HepG2 (cell line): ENCODE measurements at regions not wholly inside any gene's neighbourhood (a gene's known extent, or its start where the extent isn't known, plus 50 kb on each side); places are given as distances from the start of the nearest gene placed in this dataset.

ENCODE experiments used
- ATAC-seq: fragments of 200-7000 bp; cut with Tn5 transposase; 3 replicates; pipeline ENCODE4 v1.9.1; 2020; ENCODE audit warnings: mild to moderate bottlenecking, moderate library complexity
- BruUV-seq: library from RNA; stranded (reverse); fragments of 400-500 nt; replicated peaks from 2 replicates; lab custom pipeline; 2021; lab: Mats Ljungman, UMichigan
- CTCF ChIA-PET: fragments of 300-600 bp; formaldehyde crosslinking; extraction: SDS; loops from one replicate; lab custom pipeline; 2021; ENCODE audit warnings: low total read pairs, inconsistent platforms, low intra/inter-chr PET ratio; lab: Yijun Ruan, JAX
- POLR2A ChIA-PET: fragments of 350-600 bp; sonication (Branson Sonifier 250); formaldehyde crosslinking; loops from one replicate; lab custom pipeline; 2020; ENCODE audit warnings: antibody characterized with exemption, inconsistent platforms; lab: Yijun Ruan, JAX
- DNase-seq: peaks from one replicate; pipeline ENCODE4 v3.0.0-alpha.2; 2015; ENCODE audit warnings: low spot score
- FAIRE-seq: peaks from 3 replicates; lab custom pipeline; 2011; peaks lifted over from hg19 to GRCh38; lab: Jason Lieb, UNC
- H2AFZ ChIP-seq: one replicate; pipeline ENCODE4 v1.6.1; 2011; ENCODE audit warnings: low read length, inconsistent platforms
- H3K27ac ChIP-seq: fragments of 300-600 bp; 3 replicates; pipeline ENCODE4 v1.8.0; 2011; ENCODE audit warnings: mixed run types, mild to moderate bottlenecking, mixed read lengths, low read length, inconsistent platforms; ENCODE audit not compliant: insufficient read depth; ENCODE audit errors: extremely low read length
- H3K27me3 ChIP-seq, 2 experiments: fragments of 200-600 bp in 1 of 2; 2 replicates in 1 of 2; 3 replicates in 1 of 2; pipeline versions ENCODE4 v1.6.0 to v1.8.0; 2011; ENCODE audit warnings: low read length in 2 of 2, mild to moderate bottlenecking in 2 of 2, moderate library complexity in 2 of 2, inconsistent platforms in 1 of 2; ENCODE audit not compliant: insufficient read depth in 2 of 2, control insufficient read depth in 1 of 2
- H3K36me3 ChIP-seq, 2 experiments: fragments of 200-600 bp in 1 of 2; replicated peaks in 1 of 2; 2 replicates in 1 of 2; 3 replicates in 1 of 2; pipeline versions ENCODE4 v1.5.1 to v1.8.0; 2011; ENCODE audit warnings: low read length in 2 of 2, inconsistent platforms in 1 of 2; ENCODE audit not compliant: insufficient read depth in 2 of 2, control insufficient read depth in 1 of 2
- H3K4me1 ChIP-seq: 2 replicates; pipeline ENCODE4 v1.5.1; 2012; ENCODE audit warnings: low read length, inconsistent platforms; ENCODE audit not compliant: insufficient read depth
- H3K4me2 ChIP-seq: 2 replicates; pipeline ENCODE4 v1.6.0; 2011; ENCODE audit warnings: low read depth, low read length, inconsistent platforms
- H3K4me3 ChIP-seq, 3 experiments: fragments of 200-600 bp in 1 of 3; sonication (generic), shearing (Covaris generic) in 1 of 3; replicated peaks in 1 of 3; 2 replicates each; pipeline ENCODE4 v1.5.1; 2011 to 2016; ENCODE audit warnings: low read length in 3 of 3, inconsistent platforms in 2 of 3, low read depth in 2 of 3, mild to moderate bottlenecking in 2 of 3, control low read depth in 1 of 3, mixed read lengths in 1 of 3; ENCODE audit not compliant: insufficient read depth in 1 of 3
- H3K79me2 ChIP-seq: one replicate; pipeline ENCODE4 v1.6.1; 2011; ENCODE audit warnings: low read length, inconsistent platforms; ENCODE audit not compliant: insufficient read depth
- H3K9ac ChIP-seq: 2 replicates; pipeline ENCODE4 v1.6.0; 2011; ENCODE audit warnings: mild to moderate bottlenecking, low read depth, low read length, inconsistent platforms; ENCODE audit not compliant: insufficient read depth
- H3K9me3 ChIP-seq: 2 replicates; pipeline ENCODE4 v1.5.1; 2012; ENCODE audit warnings: mild to moderate bottlenecking, low read length
- H4K20me1 ChIP-seq: 2 replicates; pipeline ENCODE4 v1.6.0; 2011; ENCODE audit warnings: inconsistent platforms, mild to moderate bottlenecking, low read length, moderate library complexity; ENCODE audit not compliant: insufficient read depth
- CEBPB ChIP-seq: IDR thresholded peaks from 2 replicates; pipeline ENCODE4 v1.6.1; 2011; ENCODE audit warnings: low read depth, low read length, improper control_type of control experiment, borderline replicate concordance
- HIVEP1 ChIP-seq: sonication (generic); formaldehyde crosslinking; IDR thresholded peaks from 2 replicates; pipeline ENCODE4 v1.4.0; 2020; ENCODE audit warnings: mild to moderate bottlenecking, missing genetic modification reagents
- KDM5A ChIP-seq: fragments of 200-600 bp; sonication (generic); IDR thresholded peaks from 2 replicates; pipeline ENCODE4 v1.7.0; 2018; ENCODE audit warnings: antibody characterized with exemption, mild to moderate bottlenecking, low read length, borderline replicate concordance
- KMT2B ChIP-seq: IDR thresholded peaks from 2 replicates; pipeline ENCODE4 v1.6.1; 2016; ENCODE audit warnings: missing genetic modification reagents, missing compliant biosample characterization
- MIXL1 ChIP-seq: IDR thresholded peaks from 2 replicates; pipeline ENCODE4 v1.6.1; 2016
- MYNN ChIP-seq: sonication (generic); formaldehyde crosslinking; IDR thresholded peaks from 2 replicates; pipeline ENCODE4 v1.4.0; 2020; ENCODE audit warnings: mild to moderate bottlenecking, low read depth, missing genetic modification reagents
- NFRKB ChIP-seq: fragments of 450-650 bp; IDR thresholded peaks from 2 replicates; pipeline ENCODE4 v1.6.1; 2017
- NR3C1 ChIP-seq: sonication (generic); formaldehyde crosslinking; IDR thresholded peaks from 2 replicates; pipeline ENCODE4 v1.4.0; 2020; ENCODE audit warnings: missing genetic modification reagents
- SP1 ChIP-seq, 2 experiments: fragments of 450-650 bp in 1 of 2; sonication (generic) in 1 of 2; formaldehyde crosslinking in 1 of 2; IDR thresholded peaks; 2 replicates each; pipeline versions ENCODE4 v1.4.0 to v1.6.1; 2016 to 2020; ENCODE audit warnings: missing genetic modification reagents in 1 of 2
- ZNF34 ChIP-seq: sonication (generic); formaldehyde crosslinking; IDR thresholded peaks from 2 replicates; pipeline ENCODE4 v1.4.0; 2020; ENCODE audit warnings: mild to moderate bottlenecking, missing genetic modification reagents, borderline replicate concordance
- ZNF451 ChIP-seq: sonication (generic); formaldehyde crosslinking; IDR thresholded peaks from 2 replicates; pipeline ENCODE4 v1.5.0; 2020; ENCODE audit warnings: mild to moderate bottlenecking, missing genetic modification reagents
- ZNF563 ChIP-seq: sonication (generic); formaldehyde crosslinking; IDR thresholded peaks from 2 replicates; pipeline ENCODE4 v1.8.0; 2022; ENCODE audit warnings: mild to moderate bottlenecking, moderate library complexity, missing genetic modification reagents
- ZNF569 ChIP-seq: sonication (generic); formaldehyde crosslinking; IDR thresholded peaks from 2 replicates; pipeline ENCODE4 v1.5.0; 2020; ENCODE audit warnings: mild to moderate bottlenecking, missing genetic modification reagents, moderate library complexity, borderline replicate concordance
- WGBS: methylation state at CpG from one replicate; pipeline ENCODE4 v1.1.6; 2017; ENCODE audit warnings: low lambda C conversion rate; 5-methylcytosine and 5-hydroxymethylcytosine counted together
- in situ Hi-C: cut with HindIII; loops from 2 replicates; pipeline ENCODE4 v1.10.0; 2017; ENCODE audit warnings: low pct_unique_long_range_greater_than_20kb; ENCODE audit not compliant: extremely low pct_ligation_motif_present
- intact Hi-C: fragments of 100-400 bp; cut with micrococcal nuclease; formaldehyde crosslinking; loops from one replicate; pipeline ENCODE4 v1.10.0; 2022; ENCODE audit not compliant: unreplicated experiment
- TF ChIP-seq, protein P1 (sequence below): IDR thresholded peaks from 2 replicates; pipeline ENCODE4 v1.6.1; 2016
- TF ChIP-seq, protein P2 (sequence below): sonication (generic); formaldehyde crosslinking; IDR thresholded peaks from 2 replicates; pipeline ENCODE4 v1.5.0; 2020; ENCODE audit warnings: missing genetic modification reagents, mild to moderate bottlenecking, borderline replicate concordance
- TF ChIP-seq, protein P3 (sequence below): sonication (generic); formaldehyde crosslinking; IDR thresholded peaks from 2 replicates; pipeline ENCODE4 v1.9.0; 2021; ENCODE audit warnings: missing genetic modification reagents, mild to moderate bottlenecking, borderline replicate concordance

DNA sequence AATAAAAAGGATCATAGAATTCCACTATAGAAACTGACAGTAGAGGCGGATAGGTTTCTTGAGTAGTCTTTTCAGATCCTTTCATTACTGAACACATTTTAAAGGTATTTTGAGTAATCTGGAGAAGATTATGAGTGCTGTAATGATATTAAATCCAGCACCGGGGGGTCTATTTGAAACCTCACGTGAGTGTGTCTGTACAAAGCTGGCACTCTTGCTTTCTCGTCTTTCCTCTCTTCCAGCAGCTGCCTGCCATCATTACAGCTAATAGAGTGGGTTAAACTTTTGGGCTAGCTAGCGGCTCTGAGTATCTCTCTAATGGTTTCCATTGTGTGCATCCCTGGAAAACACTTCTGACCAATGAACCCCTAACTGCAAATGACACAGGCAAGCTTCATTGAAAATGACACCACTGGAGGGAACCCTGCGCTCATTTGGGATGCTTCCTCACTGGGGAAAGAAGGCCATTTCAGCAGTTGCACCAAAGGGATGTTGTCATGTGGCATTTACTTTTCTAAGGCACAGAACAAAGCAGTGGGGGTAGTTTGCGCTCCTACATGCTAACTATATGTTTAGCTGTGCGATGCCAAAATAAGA is 101.0 kb downstream of the HRH4 start:
- BruUV-seq: no TSS peak
- H4K20me1 ChIP-seq: no peaks in the 10 kb centered on the region
- DNase-seq: no peak
- no peaks in the 10 kb centered on the region for H3K4me1 ChIP-seq
- WGBS: 20% methylated on average over 8 of the region's 8 CpGs
- no peak for FAIRE-seq
- no peak overlapping the region for H3K9ac ChIP-seq
- in situ Hi-C loops: no loop called here
- H3K4me3 ChIP-seq: no peak overlapping the region
- POLR2A ChIA-PET: no interaction called here
- H3K4me2 ChIP-seq: no peak overlapping the region
- no peaks in the 10 kb centered on the region for H3K9me3 ChIP-seq
- no peak for ATAC-seq
- no peaks in the 10 kb centered on the region for H3K79me2 ChIP-seq
- intact Hi-C loops: no loop called here
- H3K27ac ChIP-seq: no peak overlapping the region
- H2AFZ ChIP-seq: no peak overlapping the region
- H3K27me3 ChIP-seq: peaks cover 3 to 13% of the 10 kb centered on the region in 2 experiments; a peak in 3 of 5 replicates
- TF ChIP-seq ZNF563 (CRISPR knock-in tag): no peak
- TF ChIP-seq, protein P1, sequence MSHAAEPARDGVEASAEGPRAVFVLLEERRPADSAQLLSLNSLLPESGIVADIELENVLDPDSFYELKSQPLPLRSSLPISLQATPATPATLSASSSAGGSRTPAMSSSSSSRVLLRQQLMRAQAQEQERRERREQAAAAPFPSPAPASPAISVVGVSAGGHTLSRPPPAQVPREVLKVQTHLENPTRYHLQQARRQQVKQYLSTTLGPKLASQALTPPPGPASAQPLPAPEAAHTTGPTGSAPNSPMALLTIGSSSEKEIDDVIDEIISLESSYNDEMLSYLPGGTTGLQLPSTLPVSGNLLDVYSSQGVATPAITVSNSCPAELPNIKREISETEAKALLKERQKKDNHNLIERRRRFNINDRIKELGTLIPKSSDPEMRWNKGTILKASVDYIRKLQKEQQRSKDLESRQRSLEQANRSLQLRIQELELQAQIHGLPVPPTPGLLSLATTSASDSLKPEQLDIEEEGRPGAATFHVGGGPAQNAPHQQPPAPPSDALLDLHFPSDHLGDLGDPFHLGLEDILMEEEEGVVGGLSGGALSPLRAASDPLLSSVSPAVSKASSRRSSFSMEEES (CRISPR knock-in tag): no peak
- no peak for TF ChIP-seq SP1 (IDR thresholded peaks at IDR 0.05)
- no peak for TF ChIP-seq SP1 (CRISPR knock-in tag; IDR thresholded peaks at IDR 0.05)
- no peak for TF ChIP-seq NR3C1 (CRISPR knock-in tag)
- no peak for TF ChIP-seq ZNF451 (CRISPR knock-in tag)
- TF ChIP-seq KMT2B: no peak
- no peak for TF ChIP-seq HIVEP1 (CRISPR knock-in tag)
- TF ChIP-seq, protein P2, sequence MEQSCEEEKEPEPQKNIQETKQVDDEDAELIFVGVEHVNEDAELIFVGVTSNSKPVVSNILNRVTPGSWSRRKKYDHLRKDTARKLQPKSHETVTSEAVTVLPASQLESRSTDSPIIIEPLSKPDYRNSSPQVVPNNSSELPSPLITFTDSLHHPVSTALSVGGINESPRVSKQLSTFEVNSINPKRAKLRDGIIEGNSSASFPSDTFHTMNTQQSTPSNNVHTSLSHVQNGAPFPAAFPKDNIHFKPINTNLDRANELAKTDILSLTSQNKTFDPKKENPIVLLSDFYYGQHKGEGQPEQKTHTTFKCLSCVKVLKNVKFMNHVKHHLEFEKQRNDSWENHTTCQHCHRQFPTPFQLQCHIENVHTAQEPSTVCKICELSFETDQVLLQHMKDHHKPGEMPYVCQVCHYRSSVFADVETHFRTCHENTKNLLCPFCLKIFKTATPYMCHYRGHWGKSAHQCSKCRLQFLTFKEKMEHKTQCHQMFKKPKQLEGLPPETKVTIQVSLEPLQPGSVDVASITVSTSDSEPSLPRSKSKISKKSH (CRISPR knock-in tag): no peak
- TF ChIP-seq ZNF34 (CRISPR knock-in tag): no peak
- no peak for TF ChIP-seq NFRKB
- TF ChIP-seq CEBPB: no peak
- TF ChIP-seq, protein P3, sequence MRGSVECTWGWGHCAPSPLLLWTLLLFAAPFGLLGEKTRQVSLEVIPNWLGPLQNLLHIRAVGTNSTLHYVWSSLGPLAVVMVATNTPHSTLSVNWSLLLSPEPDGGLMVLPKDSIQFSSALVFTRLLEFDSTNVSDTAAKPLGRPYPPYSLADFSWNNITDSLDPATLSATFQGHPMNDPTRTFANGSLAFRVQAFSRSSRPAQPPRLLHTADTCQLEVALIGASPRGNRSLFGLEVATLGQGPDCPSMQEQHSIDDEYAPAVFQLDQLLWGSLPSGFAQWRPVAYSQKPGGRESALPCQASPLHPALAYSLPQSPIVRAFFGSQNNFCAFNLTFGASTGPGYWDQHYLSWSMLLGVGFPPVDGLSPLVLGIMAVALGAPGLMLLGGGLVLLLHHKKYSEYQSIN: no peak
- no peak for TF ChIP-seq KDM5A
- TF ChIP-seq MIXL1 (CRISPR knock-in tag): no peak
- TF ChIP-seq MYNN: no peak
- TF ChIP-seq ZNF569 (CRISPR knock-in tag): no peak
- no peaks in the 10 kb centered on the region for H3K36me3 ChIP-seq
- CTCF ChIA-PET: no interaction called here
